SK-N-SH (cell line): ENCODE measurements at regions not wholly inside any gene's neighbourhood (a gene's known extent, or its start where the extent isn't known, plus 50 kb on each side); places are given as distances from the start of the nearest gene placed in this dataset.

Experiments used
- CTCF ChIA-PET: fragments of 300-600, 350-600 bp; formaldehyde crosslinking; extraction: SDS; loops from one replicate; lab custom pipeline; 2021; lab: Yijun Ruan, JAX
- POLR2A ChIA-PET: fragments of 350-600 bp; sonication (Branson Sonifier 250); formaldehyde crosslinking; extraction: SDS; loops from one replicate; lab custom pipeline; 2020; ENCODE audit warnings: antibody characterized with exemption, inconsistent platforms; lab: Yijun Ruan, JAX
- DNase-seq: peaks from one replicate; pipeline ENCODE4 v3.0.0; 2012
- H2AFZ ChIP-seq: fragments of 200-600 bp; sonication (generic); 2 replicates; pipeline ENCODE4 v1.8.1; 2016; ENCODE audit warnings: antibody characterized with exemption, mild to moderate bottlenecking, low read depth
- H3F3A ChIP-seq: fragments of 200-600 bp; sonication (generic); replicated peaks from 2 replicates; pipeline ENCODE3; 2016; ENCODE audit warnings: antibody characterized with exemption, mild to moderate bottlenecking; ENCODE audit not compliant: insufficient read depth
- H3K27ac ChIP-seq, 2 experiments: fragments of 200-500 bp in 1 of 2; fragments of 200-600 bp in 1 of 2; sonication (Bioruptor generic) in 1 of 2; sonication (generic), shearing (Covaris generic) in 1 of 2; 2 replicates each; pipeline versions ENCODE4 v1.5.1 to v1.6.1; 2014 to 2016; ENCODE audit warnings: low read depth in 2 of 2, inconsistent platforms in 1 of 2, low read length in 1 of 2, mild to moderate bottlenecking in 1 of 2, mixed read lengths in 1 of 2
- H3K27me3 ChIP-seq: fragments of 200-600 bp; sonication (generic), shearing (Covaris generic); 2 replicates; pipeline ENCODE4 v1.6.1; 2016; ENCODE audit warnings: mixed run types; ENCODE audit not compliant: insufficient read depth
- H3K36me3 ChIP-seq, 2 experiments: fragments of 200-500 bp in 1 of 2; fragments of 200-600 bp in 1 of 2; sonication (Bioruptor generic) in 1 of 2; sonication (generic) in 1 of 2; replicated peaks in 1 of 2; 2 replicates each; pipeline versions ENCODE3 to v1.5.1; 2014 to 2016; ENCODE audit warnings: low read length in 1 of 2, mild to moderate bottlenecking in 1 of 2; ENCODE audit not compliant: insufficient read depth in 2 of 2, control insufficient read depth in 1 of 2
- H3K4me1 ChIP-seq, 2 experiments: fragments of 200-500 bp in 1 of 2; fragments of 200-600 bp in 1 of 2; sonication (Bioruptor generic) in 1 of 2; sonication (generic), shearing (Covaris generic) in 1 of 2; 2 replicates each; pipeline versions ENCODE4 v1.5.1 to v1.6.1; 2014 to 2016; ENCODE audit warnings: low read depth in 1 of 2, low read length in 1 of 2, mixed run types in 1 of 2; ENCODE audit not compliant: insufficient read depth in 2 of 2, control insufficient read depth in 1 of 2
- H3K4me2 ChIP-seq: fragments of 200-600 bp; sonication (generic), shearing (Covaris generic); 2 replicates; pipeline ENCODE4 v1.6.1; 2017; ENCODE audit warnings: mixed run types
- H3K4me3 ChIP-seq, 2 experiments: fragments of 200-500 bp in 1 of 2; fragments of 200-600 bp in 1 of 2; sonication (Bioruptor generic) in 1 of 2; sonication (generic), shearing (Covaris generic) in 1 of 2; 2 replicates each; pipeline versions ENCODE4 v1.5.1 to v1.8.1; 2014 to 2016; ENCODE audit warnings: low read depth in 2 of 2, inconsistent platforms in 1 of 2, low read length in 1 of 2, mild to moderate bottlenecking in 1 of 2, mixed read lengths in 1 of 2, moderate library complexity in 1 of 2
- H3K79me2 ChIP-seq: fragments of 200-600 bp; sonication (generic); 2 replicates; pipeline ENCODE4 v1.8.1; 2017; ENCODE audit warnings: mild to moderate bottlenecking; ENCODE audit not compliant: insufficient read depth
- H3K9ac ChIP-seq: fragments of 200-600 bp; sonication (generic); 2 replicates; pipeline ENCODE4 v1.6.1; 2017; ENCODE audit warnings: mixed run types
- H3K9me2 ChIP-seq: fragments of 200-600 bp; sonication (generic); 2 replicates; pipeline ENCODE4 v1.6.1; 2017; ENCODE audit warnings: mixed run types
- H3K9me3 ChIP-seq: fragments of 200-600 bp; sonication (generic); 2 replicates; pipeline ENCODE4 v1.6.1; 2017; ENCODE audit warnings: mixed run types, mild to moderate bottlenecking, moderate library complexity
- H4K20me1 ChIP-seq: fragments of 200-600 bp; sonication (generic); 2 replicates; pipeline ENCODE4 v1.6.1; 2017; ENCODE audit warnings: mild to moderate bottlenecking, mixed run types; ENCODE audit not compliant: insufficient read depth
- CHD2 ChIP-seq: fragments of 150-350 bp; IDR thresholded peaks from 2 replicates; pipeline ENCODE4 v1.6.1; 2018; ENCODE audit warnings: low read length; ENCODE audit not compliant: partially characterized antibody
- EP300 ChIP-seq, 2 experiments: IDR thresholded peaks; 2 replicates each; pipeline versions ENCODE4 v1.4.0 to v1.6.1; 2012; ENCODE audit warnings: borderline replicate concordance in 1 of 2, low read depth in 1 of 2, low read length in 1 of 2
- GABPA ChIP-seq: IDR thresholded peaks from 2 replicates; pipeline ENCODE4 v1.4.0; 2012; ENCODE audit warnings: low read depth, mild to moderate bottlenecking
- MAX ChIP-seq: IDR thresholded peaks from 2 replicates; pipeline ENCODE4 v1.4.0; 2012; ENCODE audit warnings: low read depth
- PBX3 ChIP-seq: IDR thresholded peaks from 2 replicates; pipeline ENCODE4; 2012
- RCOR1 ChIP-seq: fragments of 150-350 bp; IDR thresholded peaks from 2 replicates; pipeline ENCODE4 v1.6.1; 2017; ENCODE audit warnings: antibody characterized with exemption, low read length
- RFX5 ChIP-seq: IDR thresholded peaks from 2 replicates; pipeline ENCODE4 v1.6.1; 2012; ENCODE audit warnings: mild to moderate bottlenecking, improper control_type of control experiment, low read length
- TAF1 ChIP-seq: IDR thresholded peaks from 2 replicates; pipeline ENCODE4 v1.6.1; 2012; ENCODE audit warnings: low read depth, mild to moderate bottlenecking, low read length, moderate library complexity, borderline replicate concordance
- ZBTB33 ChIP-seq: IDR thresholded peaks from 2 replicates; pipeline ENCODE4 v1.4.0; 2012; ENCODE audit warnings: low read depth, borderline replicate concordance
- WGBS: methylation state at CpG from one replicate; pipeline ENCODE4 v1.1.6; 2017; ENCODE audit warnings: low lambda C conversion rate; 5-methylcytosine and 5-hydroxymethylcytosine counted together

- Histone ChIP-seq H3K4me2 (no peak overlapping the region), H3K36me3 (no peaks in the 10 kb centered on the region), H3K9me3 (no peaks in the 10 kb centered on the region), H3K9ac (no peak overlapping the region), H3K27me3 (no peaks in the 10 kb centered on the region), H3K79me2 (no peaks in the 10 kb centered on the region), H2AFZ (no peak overlapping the region), H3K27ac (no peak overlapping the region), H4K20me1 (no peaks in the 10 kb centered on the region), H3F3A (no peaks in the 10 kb centered on the region), H3K4me1 (no peaks in the 10 kb centered on the region; a peak in 1 of 4 replicates), H3K4me3 (no peak overlapping the region), H3K9me2 (no peaks in the 10 kb centered on the region)
- DNase-seq, result no peak
- ChIA-PET CTCF (no interaction called here), POLR2A (no interaction called here)
- WGBS, result 53% methylated on average over 2 of the region's 2 CpGs
- TF ChIP-seq TAF1 (no peak), ZBTB33 (no peak), EP300 (IDR thresholded peaks at IDR 0.05; ENCODE audit: borderline replicate concordance in 1 of 2, low read depth in 1 of 2, low read length in 1 of 2) (no peak), RFX5 (no peak), MAX (no peak), CHD2 (no peak), RCOR1 (no peak)
Measured at GRCh38 chr18:44467718-44468117, 213.0 kb upstream of the SETBP1 start.

GRCh38 chr18:44473394-44474066 lies 207.2 kb upstream of the SETBP1 start:
- WGBS, result 82% methylated on average over 2 of the region's 2 CpGs
- H3K27me3 ChIP-seq, result no peaks in the 10 kb centered on the region
- H4K20me1 ChIP-seq, result no peaks in the 10 kb centered on the region
- no peak overlapping the region for H3K27ac ChIP-seq
- TF ChIP-seq PBX3 (no peak), GABPA (no peak)
- TF ChIP-seq, all 33 proteins: peak for 0
- CTCF ChIA-PET, result no interaction called here
- Histone ChIP-seq H3K4me1 (no peaks in the 10 kb centered on the region), H3K9ac (no peak overlapping the region), H3K9me3 (no peaks in the 10 kb centered on the region), H3K9me2 (no peaks in the 10 kb centered on the region), H3K36me3 (no peaks in the 10 kb centered on the region), H2AFZ (no peak overlapping the region), H3K4me2 (no peak overlapping the region), H3F3A (no peaks in the 10 kb centered on the region), H3K79me2 (no peaks in the 10 kb centered on the region), H3K4me3 (no peak overlapping the region)
- POLR2A ChIA-PET, result no interaction called here
- no peak for DNase-seq
